ENCODE measurements at regions not wholly inside any gene's neighbourhood (a gene's known extent, or its start where the extent isn't known, plus 50 kb on each side); places are given as distances from the start of the nearest gene placed in this dataset.

DNA sequence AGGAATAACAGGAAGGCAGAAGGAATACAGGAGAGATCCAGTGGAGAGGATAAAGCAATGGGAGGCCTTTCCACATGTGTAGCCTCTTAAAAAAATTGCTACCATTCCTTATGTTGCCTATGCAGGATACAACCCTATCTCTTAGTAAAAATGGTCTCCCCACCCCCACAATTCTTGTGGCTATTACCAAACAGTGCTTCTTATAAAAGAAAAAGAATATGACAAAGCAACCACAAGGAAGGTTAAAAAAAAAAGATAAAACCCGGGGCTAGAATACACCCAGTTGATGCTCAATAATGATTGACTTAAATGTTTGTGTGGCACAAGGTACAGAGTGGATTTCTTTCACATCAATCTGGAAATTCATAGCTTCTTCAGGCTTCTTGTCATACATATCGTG is 250.9 kb downstream of the HIVEP2 start:
- TF ChIP-seq, protein P1, sequence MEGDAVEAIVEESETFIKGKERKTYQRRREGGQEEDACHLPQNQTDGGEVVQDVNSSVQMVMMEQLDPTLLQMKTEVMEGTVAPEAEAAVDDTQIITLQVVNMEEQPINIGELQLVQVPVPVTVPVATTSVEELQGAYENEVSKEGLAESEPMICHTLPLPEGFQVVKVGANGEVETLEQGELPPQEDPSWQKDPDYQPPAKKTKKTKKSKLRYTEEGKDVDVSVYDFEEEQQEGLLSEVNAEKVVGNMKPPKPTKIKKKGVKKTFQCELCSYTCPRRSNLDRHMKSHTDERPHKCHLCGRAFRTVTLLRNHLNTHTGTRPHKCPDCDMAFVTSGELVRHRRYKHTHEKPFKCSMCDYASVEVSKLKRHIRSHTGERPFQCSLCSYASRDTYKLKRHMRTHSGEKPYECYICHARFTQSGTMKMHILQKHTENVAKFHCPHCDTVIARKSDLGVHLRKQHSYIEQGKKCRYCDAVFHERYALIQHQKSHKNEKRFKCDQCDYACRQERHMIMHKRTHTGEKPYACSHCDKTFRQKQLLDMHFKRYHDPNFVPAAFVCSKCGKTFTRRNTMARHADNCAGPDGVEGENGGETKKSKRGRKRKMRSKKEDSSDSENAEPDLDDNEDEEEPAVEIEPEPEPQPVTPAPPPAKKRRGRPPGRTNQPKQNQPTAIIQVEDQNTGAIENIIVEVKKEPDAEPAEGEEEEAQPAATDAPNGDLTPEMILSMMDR (IDR thresholded peaks at IDR 0.05): no peak
- WGBS, 2 donors: 84 to 92% methylated on average over 2 of the region's 2 CpGs
- DNase-seq (no peak), ATAC-seq (no peak)
- intact Hi-C loops (cut with DNase I): loop anchor here (2.0 to 10.0 kb wide), 11 partner anchors 191 to 733 kb away; partner anchors contain the start of gene HIVEP2 (in 4 of the 10)
- no peak overlapping the region for H3K27ac ChIP-seq
- no peaks in the 10 kb centered on the region for H3K27me3 ChIP-seq
- H3K36me3 ChIP-seq: no peaks in the 10 kb centered on the region
- peaks cover 0 to 37% (median 5%) of the 10 kb centered on the region in 9 donors for H3K4me1 ChIP-seq
- H3K9me3 ChIP-seq: no peaks in the 10 kb centered on the region
- H3K4me3 ChIP-seq: no peak overlapping the region

DNA sequence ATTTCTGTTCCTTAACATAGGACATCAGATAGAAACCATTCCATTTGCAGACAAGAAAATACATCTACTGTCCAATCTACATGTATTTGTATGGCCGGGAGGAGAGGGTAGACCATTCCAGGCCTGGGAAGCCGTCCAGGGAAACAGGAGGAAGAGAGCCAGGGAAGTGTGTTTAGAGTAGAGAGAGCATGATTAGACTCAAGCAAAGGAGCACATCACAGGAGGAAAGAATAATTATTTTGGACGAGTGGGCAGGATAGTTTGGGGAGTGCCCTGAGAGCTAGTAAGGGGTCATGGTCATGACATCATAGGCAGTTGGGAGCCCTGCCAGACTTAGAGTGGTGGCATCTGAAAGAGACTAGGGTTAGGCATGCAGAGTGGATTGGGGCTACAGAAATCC is 250.0 kb downstream of the HIVEP2 start:
- 18 to 24% methylated on average over 3 of the region's 3 CpGs for WGBS, 2 donors
- ATAC-seq (peak in 6 of 8 donors; percentile 23 to 65 (median 48)), DNase-seq (peak; percentile 18 to 29)
- no peak overlapping the region for H3K4me3 ChIP-seq
- H3K36me3 ChIP-seq: no peaks in the 10 kb centered on the region
- intact Hi-C loops (cut with DNase I): loop anchor here in 8 of 10 donors (2.0 to 10.0 kb wide), 6 partner anchors 190 to 590 kb away; partner anchors contain the start of gene HIVEP2 (in 1 of the 8)
- TF ChIP-seq, protein P1 (IDR thresholded peaks at IDR 0.05): no peak
- H3K9me3 ChIP-seq: no peaks in the 10 kb centered on the region
- H3K27ac ChIP-seq: no peak overlapping the region
- peaks cover 0 to 44% (median 5%) of the 10 kb centered on the region in 9 donors for H3K4me1 ChIP-seq
- H3K27me3 ChIP-seq: no peaks in the 10 kb centered on the region

DNA sequence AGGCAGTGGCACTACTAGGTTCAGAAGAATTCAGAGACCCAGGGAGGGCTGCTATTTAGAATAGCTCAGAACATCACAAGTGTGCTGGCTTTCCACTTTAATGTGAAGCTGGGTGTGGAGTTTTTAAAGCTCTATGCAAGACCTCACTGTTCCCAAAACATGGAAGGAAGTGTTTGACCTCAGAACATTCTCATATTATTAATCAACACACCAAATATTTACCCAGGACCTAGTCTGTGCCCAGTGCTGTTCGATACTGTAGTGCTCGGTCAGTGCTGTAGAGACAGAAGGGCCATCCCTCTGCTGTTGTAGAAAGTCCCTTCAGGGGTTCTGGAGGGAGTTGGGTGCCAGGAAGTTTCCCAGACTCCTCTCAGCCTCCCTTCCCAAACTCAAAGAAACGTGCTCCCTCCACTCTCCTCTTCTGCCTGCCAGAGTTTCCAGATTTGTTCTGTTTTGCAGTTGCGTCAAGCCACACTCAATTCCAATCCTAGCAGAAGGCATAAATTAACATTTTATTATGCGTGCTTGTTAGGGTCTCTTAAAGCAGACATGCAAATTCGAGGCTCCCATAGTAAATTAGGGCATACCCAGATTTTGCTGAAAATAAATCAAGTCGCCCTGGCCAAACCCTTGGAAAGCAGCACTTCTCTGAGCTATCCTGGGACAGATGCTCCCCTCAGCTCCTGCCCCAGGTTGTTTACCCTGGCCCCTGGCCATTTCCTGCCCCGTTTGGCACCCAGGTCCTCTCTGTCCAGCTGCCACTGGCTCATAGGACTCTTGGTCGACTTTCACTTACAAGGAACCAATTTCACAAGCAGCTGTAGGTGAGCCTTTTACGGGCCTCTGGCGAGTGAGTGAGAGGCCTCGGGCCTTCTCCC is 248.6 kb downstream of the HIVEP2 start:
- peaks cover 0 to 58% (median 5%) of the 10 kb centered on the region in 9 donors for H3K4me1 ChIP-seq
- TF ChIP-seq, protein P1 (IDR thresholded peaks at IDR 0.05): no peak
- DNase-seq (peak in 1 of 2 donors; percentile 16), ATAC-seq (peak in 2 of 8 donors; percentile 13 to 31)
- no peaks in the 10 kb centered on the region for H3K36me3 ChIP-seq
- intact Hi-C loops (cut with DNase I): loop anchor here in 7 of 10 donors (10.0 kb wide), 5 partner anchors 188 to 588 kb away; partner anchors contain the start of gene HIVEP2 (in 1 of the 7)
- H3K4me3 ChIP-seq: no peak overlapping the region
- H3K27ac ChIP-seq: no peak overlapping the region
- H3K9me3 ChIP-seq: no peaks in the 10 kb centered on the region
- 70 to 76% methylated on average over 12 of the region's 12 CpGs for WGBS, 2 donors
- H3K27me3 ChIP-seq: no peaks in the 10 kb centered on the region

DNA sequence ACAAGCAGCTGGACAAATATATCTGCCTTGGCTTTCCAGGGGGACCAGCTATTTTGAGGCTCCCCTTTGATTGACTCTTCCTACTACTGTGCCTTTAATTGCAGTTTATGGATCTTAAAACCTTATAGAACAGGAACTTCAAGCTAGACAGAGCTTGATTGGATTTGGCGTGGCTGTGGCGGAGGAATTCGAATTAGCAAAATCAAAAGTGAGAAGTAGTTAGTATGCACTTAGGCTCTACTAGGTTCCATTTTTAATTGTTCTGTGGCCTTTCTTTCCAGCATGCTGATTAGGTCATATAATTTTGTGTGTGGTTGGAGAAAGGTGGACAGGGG is 248.0 kb downstream of the HIVEP2 start:
- Histone ChIP-seq H3K27ac (no peak overlapping the region), H3K4me3 (no peak overlapping the region), H3K27me3 (no peaks in the 10 kb centered on the region), H3K4me1 (peaks cover 0 to 64% (median 7%) of the 10 kb centered on the region in 9 donors), H3K9me3 (no peaks in the 10 kb centered on the region), H3K36me3 (no peaks in the 10 kb centered on the region)
- WGBS, 2 donors: 96 to 97% methylated on average over 3 of the region's 3 CpGs
- TF ChIP-seq, protein P1 (IDR thresholded peaks at IDR 0.05): no peak
- DNase-seq (no peak), ATAC-seq (no peak)
- intact Hi-C loops (cut with DNase I): loop anchor here in 7 of 10 donors (10.0 kb wide), 5 partner anchors 188 to 588 kb away; partner anchors contain the start of gene HIVEP2 (in 1 of the 7)
